HG02571 (cell line): ENCODE measurements at regions not wholly inside any gene's neighbourhood (a gene's known extent, or its start where the extent isn't known, plus 50 kb on each side); places are given as distances from the start of the nearest gene placed in this dataset.

Experiments used
- ATAC-seq: cut with Tn5 transposase; IDR thresholded peaks from one replicate; pipeline ENCODE4 v1.9.1; 2021; ENCODE audit warnings: mild to moderate bottlenecking, moderate library complexity; ENCODE audit not compliant: unreplicated experiment

DNA sequence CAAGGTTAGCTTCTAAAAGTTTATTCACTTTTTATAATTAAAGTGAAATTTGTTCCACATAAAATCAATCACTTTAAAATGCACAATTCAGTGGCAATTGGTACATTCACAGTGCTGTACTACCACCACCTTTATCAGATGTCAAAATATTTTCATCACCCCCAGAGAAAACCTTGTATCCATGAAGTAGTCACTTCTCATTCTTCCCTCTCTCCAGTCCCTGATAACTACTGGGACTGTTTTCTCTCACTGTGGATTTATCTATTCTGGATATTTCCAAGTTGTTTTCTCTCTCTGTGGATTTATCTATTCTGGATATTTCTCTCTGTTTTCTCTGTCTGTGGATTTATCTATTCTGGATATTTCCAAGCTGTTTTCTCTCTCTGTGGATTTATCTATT, 435.4 kb upstream of the CNTNAP2 start:
- no peak for ATAC-seq

GRCh38 chr7:145665499-145666258, 450.9 kb upstream of the CNTNAP2 start:
- ATAC-seq, result no peak

GRCh38 chr7:145655666-145656065, 460.9 kb upstream of the CNTNAP2 start:
- no peak for ATAC-seq

GRCh38 chr7:145645135-145645515, 471.5 kb upstream of the CNTNAP2 start:
- ATAC-seq, result no peak

DNA sequence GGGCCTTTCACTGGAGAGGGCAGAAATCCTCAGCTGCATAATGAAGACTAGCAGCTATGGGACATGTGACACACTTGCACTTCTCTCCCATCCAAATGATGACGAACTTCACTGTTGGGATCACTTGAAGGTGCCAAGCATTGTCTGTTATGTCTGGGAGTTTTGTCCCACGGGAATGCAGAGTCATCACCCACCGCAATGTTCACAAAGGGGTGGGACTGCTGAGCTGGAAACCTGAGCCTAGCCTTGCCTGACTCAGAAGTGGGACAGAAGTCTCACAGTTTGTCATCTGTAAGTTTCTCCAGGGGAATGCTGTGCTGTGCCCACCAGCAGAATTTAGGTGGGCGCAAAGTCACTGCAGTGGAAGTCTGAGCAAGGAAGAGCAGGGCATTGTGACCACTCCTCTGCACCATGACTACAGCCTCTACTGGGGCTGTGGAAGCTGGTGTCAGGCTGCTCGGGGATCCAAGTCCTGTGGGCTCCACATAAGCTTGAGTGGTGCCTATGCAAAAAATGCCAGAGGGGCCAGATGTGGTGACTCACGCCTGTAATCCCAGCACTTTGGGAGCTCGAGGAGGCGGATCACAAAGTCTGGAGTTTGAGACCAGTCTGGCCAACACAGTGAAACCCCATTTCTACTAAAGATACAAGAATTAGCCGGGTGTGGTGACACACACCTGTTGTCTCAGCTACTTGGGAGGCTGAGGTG, 472.0 kb upstream of the CNTNAP2 start:
- no peak for ATAC-seq

- no peak for ATAC-seq
Observed at GRCh38 chr7:145643981-145644380, 472.6 kb upstream of the CNTNAP2 start.

- no peak for ATAC-seq
Observed at GRCh38 chr7:145633513-145633912, 483.1 kb upstream of the CNTNAP2 start.

DNA sequence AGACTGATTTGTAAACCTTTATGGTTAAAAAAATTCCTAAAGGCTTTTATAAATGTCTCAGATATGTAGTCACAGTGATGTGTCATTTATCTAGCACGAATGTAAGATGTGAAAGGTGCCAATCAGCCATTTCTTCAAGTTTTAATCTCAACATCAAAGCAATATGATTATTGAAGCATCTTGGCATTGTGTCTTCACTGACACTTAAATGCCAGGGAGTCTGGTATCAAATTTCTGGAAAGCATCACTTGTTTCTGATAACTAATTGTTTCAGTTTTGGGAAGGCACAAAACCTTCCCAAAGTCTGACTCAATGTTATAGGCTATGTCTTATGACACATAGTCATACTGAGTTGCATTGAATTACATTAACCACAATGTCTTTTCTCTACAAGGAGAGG, 492.0 kb upstream of the CNTNAP2 start:
- ATAC-seq, result no peak

- no peak for ATAC-seq
Observed at GRCh38 chr7:145605963-145606362, 510.6 kb upstream of the CNTNAP2 start.

DNA sequence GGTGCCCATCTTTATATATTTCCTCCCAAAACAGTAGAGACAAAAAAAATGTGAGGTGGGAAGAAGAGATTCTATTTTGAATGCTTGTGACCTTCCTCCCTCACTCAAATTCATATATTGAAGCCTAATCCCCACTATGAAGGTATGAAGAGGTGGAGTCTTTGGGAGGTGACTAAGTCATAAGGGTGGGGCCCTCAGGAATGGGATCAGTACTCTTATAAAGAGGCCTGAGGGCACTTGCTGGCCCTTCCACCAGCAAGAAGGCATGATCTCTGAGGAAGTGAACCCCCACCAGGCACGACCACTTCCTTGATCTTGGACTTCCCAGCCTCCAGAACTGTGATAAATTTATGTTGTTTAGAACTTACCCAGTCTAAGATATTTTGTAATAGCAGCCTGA, 517.2 kb upstream of the CNTNAP2 start:
- ATAC-seq, result no peak

DNA sequence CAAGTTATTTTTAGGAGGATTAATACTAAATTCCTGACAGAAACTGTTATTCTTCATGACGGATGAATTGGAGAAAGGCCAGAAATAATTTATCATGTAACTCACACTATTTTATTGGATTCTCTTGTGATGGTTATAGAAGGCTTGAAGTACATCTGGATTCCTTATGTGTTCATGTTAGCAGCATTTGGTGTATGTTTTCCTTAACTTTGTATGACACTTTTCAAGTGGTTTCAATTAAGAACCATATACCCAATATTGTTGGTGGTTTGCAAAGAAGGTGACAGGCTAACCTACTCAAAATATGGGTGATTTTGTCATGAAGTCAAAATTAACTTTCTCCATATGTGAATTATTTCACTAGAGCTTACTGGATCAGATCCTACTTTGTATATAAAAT, 532.2 kb upstream of the CNTNAP2 start:
- ATAC-seq, result no peak

DNA sequence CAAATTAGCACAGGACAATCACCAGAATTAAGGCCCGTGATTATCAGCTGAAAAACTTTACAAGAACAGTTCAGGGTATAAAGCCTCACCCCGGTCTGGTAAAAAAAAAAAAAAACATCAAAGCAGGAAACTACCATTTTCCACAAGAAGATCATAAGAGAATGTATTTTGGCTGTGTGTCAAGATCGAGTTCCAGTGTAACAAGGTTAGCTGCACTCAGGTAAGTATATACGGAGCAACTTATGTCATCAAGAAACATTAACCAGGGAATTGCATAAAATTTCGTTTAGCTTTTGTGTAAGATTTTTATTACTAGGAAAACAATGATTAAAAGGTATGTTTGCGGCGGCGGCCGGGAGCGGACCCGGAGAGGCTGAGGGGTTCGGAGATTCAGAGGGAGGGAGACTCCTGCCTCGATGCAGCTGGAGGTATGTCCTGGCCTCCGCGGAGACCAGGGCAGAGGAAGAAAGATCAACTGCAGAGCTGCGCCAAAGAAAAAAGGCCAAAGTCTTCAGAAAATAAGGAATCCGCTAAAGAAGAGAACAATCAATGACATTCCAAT, 533.8 kb upstream of the CNTNAP2 start:
- ATAC-seq, result no peak

- ATAC-seq, result no peak
Observed at GRCh38 chr7:145557805-145558204, 558.8 kb upstream of the CNTNAP2 start.

GRCh38 chr7:145543242-145543641, 573.4 kb upstream of the CNTNAP2 start:
- no peak for ATAC-seq

DNA sequence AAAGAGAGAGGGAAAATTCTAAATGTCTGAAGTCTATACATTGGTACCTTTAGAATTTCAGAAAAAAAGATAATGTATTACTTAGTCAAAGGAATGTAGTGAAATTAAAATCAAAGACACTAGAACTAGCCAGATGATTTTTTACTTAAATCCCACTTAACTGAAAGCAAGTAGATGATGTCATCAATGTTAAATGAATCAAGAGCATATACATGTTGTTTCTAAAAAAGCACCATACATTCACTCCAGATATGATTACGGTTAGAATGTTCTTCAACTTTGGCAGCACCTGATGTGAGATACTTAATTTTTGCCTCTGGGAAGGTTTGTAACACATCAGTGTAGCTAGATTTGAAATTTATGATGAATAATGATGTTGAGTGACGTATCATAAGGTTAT, 576.7 kb upstream of the CNTNAP2 start:
- no peak for ATAC-seq

- no peak for ATAC-seq
Observed at GRCh38 chr7:145534301-145534700, 582.3 kb upstream of the CNTNAP2 start.

DNA sequence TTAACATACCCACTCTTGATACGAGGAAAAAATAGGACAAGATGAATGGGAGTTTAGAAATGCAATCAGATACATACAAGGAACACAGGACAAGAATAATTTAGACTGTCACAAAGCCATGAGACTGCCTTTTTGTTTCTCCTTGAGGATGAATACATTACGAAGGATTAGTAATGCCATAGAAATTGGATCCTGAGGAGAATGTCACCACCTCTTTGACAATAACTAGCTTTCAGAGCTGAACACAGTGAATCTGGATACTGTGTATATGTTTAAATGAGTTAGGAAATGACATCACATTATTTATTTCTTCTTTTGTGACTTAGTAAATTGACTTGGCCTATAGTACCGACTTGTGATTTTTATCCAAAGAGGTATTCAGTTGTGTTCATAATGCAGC, 596.3 kb upstream of the CNTNAP2 start:
- no peak for ATAC-seq

DNA sequence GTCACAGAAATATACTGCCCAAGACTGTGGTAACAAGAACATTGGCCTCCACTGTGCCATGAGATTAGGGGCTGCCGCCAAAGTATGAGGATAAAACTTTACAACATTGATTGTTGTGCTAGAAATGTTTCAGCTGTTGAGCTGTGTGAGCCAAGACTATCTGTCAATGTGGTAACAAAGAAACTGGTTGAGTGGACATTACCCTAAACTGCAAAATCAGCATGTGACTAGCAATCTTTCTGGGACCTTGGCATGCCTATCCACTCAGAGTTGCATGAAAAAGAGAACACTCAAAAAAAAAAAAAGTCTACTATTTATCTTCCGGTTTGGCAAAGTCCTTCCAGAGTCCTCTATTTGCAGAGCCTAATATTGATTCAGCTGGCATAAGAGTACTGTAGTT, 605.6 kb upstream of the CNTNAP2 start:
- no peak for ATAC-seq

GRCh38 chr7:145497911-145498525, 618.6 kb upstream of the CNTNAP2 start:
- no peak for ATAC-seq

- no peak for ATAC-seq
Observed at GRCh38 chr7:145490356-145490755, 626.2 kb upstream of the CNTNAP2 start.

DNA sequence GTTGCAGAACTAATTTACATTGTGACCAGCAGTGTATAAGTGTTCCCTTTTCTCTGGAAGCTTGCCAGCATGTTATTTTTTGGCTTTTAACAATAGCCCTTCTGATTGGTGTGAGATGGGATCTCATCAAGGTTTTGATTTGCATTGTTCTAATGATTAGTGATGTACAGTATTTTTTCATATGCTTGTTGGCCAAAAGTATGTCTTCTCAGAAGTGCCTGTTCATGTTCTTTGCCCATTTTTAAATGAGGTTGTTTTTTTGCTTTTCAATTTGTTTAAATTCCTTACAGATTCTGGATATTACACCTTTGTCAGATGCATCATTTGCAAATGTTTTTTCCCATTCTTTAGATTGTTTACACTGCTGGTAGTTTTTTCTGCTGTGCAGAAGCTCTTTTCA, 627.0 kb upstream of the CNTNAP2 start:
- no peak for ATAC-seq

DNA sequence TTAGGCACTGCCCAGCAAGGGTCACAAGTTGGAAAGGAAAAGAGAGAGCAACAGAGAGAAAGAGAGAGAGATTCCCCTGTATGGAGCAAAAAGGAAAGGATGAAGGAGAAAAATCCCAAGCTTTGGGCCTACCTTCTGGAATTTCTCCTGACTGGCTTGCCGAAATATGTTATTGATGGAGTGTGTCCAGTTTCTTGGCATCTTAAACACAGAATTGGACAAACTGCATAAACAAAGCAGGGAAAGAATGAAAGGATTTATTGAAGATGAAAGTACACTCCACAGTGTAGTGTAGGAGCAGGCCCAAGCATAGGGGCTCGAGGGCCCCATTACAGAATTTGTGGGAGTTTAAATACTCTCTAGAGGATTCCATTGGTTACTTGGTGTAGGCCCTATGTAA, 627.8 kb upstream of the CNTNAP2 start:
- ATAC-seq, result no peak
